ENCODE measurements at regions not wholly inside any gene's neighbourhood (a gene's known extent, or its start where the extent isn't known, plus 50 kb on each side); places are given as distances from the start of the nearest gene placed in this dataset.

DNA sequence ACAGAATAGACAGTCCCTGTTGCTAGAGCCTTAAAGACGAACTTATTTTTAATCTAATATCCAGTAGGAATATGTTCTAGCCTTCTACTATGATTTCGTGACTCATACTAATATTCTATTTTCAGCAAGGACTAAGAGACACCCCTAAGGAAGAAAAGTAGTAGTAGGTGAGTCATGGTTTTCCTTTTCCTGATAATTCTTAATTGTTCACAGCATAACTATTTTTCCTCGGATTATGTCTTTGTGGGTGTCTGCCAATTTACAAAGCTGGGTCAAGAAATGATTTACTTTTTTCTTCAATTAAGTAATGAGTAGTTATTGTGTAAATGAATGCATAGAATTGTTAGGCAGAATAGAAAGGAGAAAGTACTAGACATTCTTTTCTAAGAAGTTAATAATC is 292.2 kb downstream of the TOX3 start:
- Histone ChIP-seq H3K27ac (ENCODE audit: low read depth, low read length) (no peak overlapping the region), H3K9me3 (ENCODE audit: control insufficient read depth in 1 of 2, insufficient read depth in 1 of 2, low read depth in 1 of 2, low read length in 2 of 2) (peaks cover 0 to 3% of the 10 kb centered on the region in 2 experiments; a peak in 1 of 4 replicates), H3K9me2 (ENCODE audit: insufficient read depth) (no peaks in the 10 kb centered on the region), H4K20me1 (ENCODE audit: insufficient read depth) (no peaks in the 10 kb centered on the region), H3K4me2 (ENCODE audit: low read length) (no peak overlapping the region), H3K36me3 (ENCODE audit: control insufficient read depth in 1 of 2, insufficient read depth in 2 of 2, low read length in 2 of 2) (no peaks in the 10 kb centered on the region), H3K4me1 (ENCODE audit: control insufficient read depth in 1 of 2, insufficient read depth in 2 of 2, low read length in 2 of 2) (no peaks in the 10 kb centered on the region), H3K27me3 (ENCODE audit: insufficient read depth, low read length) (no peaks in the 10 kb centered on the region), H3K4me3 (replicated peaks in 1 of 2; ENCODE audit: low read depth in 1 of 2, low read length in 2 of 2) (no peak overlapping the region), H2AFZ (ENCODE audit: low read depth, low read length, poor library complexity, severe bottlenecking) (no peak overlapping the region), H3K9ac (ENCODE audit: low read length) (no peak overlapping the region), H3K79me2 (ENCODE audit: insufficient read depth, low read length) (no peaks in the 10 kb centered on the region)
- TF ChIP-seq EZH2 (IDR thresholded peaks at IDR 0.05), result no peak
- TF ChIP-seq POLR2AphosphoS5 (IDR thresholded peaks at IDR 0.05; ENCODE audit: low read depth, low read length), result no peak
- TF ChIP-seq, protein P1, sequence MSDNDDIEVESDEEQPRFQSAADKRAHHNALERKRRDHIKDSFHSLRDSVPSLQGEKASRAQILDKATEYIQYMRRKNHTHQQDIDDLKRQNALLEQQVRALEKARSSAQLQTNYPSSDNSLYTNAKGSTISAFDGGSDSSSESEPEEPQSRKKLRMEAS (IDR thresholded peaks at IDR 0.05), result no peak
- TF ChIP-seq CEBPB (IDR thresholded peaks at IDR 0.05; ENCODE audit: low read depth), result no peak
- TF ChIP-seq, protein P2, sequence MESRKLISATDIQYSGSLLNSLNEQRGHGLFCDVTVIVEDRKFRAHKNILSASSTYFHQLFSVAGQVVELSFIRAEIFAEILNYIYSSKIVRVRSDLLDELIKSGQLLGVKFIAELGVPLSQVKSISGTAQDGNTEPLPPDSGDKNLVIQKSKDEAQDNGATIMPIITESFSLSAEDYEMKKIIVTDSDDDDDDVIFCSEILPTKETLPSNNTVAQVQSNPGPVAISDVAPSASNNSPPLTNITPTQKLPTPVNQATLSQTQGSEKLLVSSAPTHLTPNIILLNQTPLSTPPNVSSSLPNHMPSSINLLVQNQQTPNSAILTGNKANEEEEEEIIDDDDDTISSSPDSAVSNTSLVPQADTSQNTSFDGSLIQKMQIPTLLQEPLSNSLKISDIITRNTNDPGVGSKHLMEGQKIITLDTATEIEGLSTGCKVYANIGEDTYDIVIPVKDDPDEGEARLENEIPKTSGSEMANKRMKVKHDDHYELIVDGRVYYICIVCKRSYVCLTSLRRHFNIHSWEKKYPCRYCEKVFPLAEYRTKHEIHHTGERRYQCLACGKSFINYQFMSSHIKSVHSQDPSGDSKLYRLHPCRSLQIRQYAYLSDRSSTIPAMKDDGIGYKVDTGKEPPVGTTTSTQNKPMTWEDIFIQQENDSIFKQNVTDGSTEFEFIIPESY (IDR thresholded peaks at IDR 0.05; ENCODE audit: extremely low read depth, insufficient replicate concordance, low read length), result no peak
- TF ChIP-seq JUND (IDR thresholded peaks at IDR 0.05), result no peak
- TF ChIP-seq, protein P3, sequence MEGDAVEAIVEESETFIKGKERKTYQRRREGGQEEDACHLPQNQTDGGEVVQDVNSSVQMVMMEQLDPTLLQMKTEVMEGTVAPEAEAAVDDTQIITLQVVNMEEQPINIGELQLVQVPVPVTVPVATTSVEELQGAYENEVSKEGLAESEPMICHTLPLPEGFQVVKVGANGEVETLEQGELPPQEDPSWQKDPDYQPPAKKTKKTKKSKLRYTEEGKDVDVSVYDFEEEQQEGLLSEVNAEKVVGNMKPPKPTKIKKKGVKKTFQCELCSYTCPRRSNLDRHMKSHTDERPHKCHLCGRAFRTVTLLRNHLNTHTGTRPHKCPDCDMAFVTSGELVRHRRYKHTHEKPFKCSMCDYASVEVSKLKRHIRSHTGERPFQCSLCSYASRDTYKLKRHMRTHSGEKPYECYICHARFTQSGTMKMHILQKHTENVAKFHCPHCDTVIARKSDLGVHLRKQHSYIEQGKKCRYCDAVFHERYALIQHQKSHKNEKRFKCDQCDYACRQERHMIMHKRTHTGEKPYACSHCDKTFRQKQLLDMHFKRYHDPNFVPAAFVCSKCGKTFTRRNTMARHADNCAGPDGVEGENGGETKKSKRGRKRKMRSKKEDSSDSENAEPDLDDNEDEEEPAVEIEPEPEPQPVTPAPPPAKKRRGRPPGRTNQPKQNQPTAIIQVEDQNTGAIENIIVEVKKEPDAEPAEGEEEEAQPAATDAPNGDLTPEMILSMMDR (IDR thresholded peaks at IDR 0.05 in 2 of 3, conservative IDR thresholded peaks at IDR 0.05 in 1 of 3; ENCODE audit: borderline replicate concordance in 1 of 3, insufficient read depth in 1 of 3, low read depth in 2 of 3, low read length in 2 of 3), result no peak
- TF ChIP-seq FOSL1 (IDR thresholded peaks at IDR 0.05; ENCODE audit: low read depth), result no peak
- no peak for TF ChIP-seq TCF7L2 (IDR thresholded peaks at IDR 0.05; ENCODE audit: borderline replicate concordance, extremely low read depth, insufficient read depth, insufficient read length)
- no peak for TF ChIP-seq SRF (IDR thresholded peaks at IDR 0.05; ENCODE audit: low read depth)
- TF ChIP-seq CBX3 (IDR thresholded peaks at IDR 0.05; ENCODE audit: low read depth), result no peak
- TF ChIP-seq POLR2A (IDR thresholded peaks at IDR 0.05; ENCODE audit: borderline replicate concordance, extremely low read depth, insufficient read depth, insufficient read length), result no peak
- no peak for TF ChIP-seq SP1 (IDR thresholded peaks at IDR 0.05; ENCODE audit: low read depth)
- no peak for TF ChIP-seq RAD21 (IDR thresholded peaks at IDR 0.05; ENCODE audit: low read depth)
- no peak for TF ChIP-seq ZNF274 (IDR thresholded peaks at IDR 0.05; ENCODE audit: low read depth, low read length)
- no peak for TF ChIP-seq ELF1 (IDR thresholded peaks at IDR 0.05; ENCODE audit: borderline replicate concordance, low read depth)
- TF ChIP-seq SIN3A (IDR thresholded peaks at IDR 0.05; ENCODE audit: low read depth), result no peak
- TF ChIP-seq, protein P4, sequence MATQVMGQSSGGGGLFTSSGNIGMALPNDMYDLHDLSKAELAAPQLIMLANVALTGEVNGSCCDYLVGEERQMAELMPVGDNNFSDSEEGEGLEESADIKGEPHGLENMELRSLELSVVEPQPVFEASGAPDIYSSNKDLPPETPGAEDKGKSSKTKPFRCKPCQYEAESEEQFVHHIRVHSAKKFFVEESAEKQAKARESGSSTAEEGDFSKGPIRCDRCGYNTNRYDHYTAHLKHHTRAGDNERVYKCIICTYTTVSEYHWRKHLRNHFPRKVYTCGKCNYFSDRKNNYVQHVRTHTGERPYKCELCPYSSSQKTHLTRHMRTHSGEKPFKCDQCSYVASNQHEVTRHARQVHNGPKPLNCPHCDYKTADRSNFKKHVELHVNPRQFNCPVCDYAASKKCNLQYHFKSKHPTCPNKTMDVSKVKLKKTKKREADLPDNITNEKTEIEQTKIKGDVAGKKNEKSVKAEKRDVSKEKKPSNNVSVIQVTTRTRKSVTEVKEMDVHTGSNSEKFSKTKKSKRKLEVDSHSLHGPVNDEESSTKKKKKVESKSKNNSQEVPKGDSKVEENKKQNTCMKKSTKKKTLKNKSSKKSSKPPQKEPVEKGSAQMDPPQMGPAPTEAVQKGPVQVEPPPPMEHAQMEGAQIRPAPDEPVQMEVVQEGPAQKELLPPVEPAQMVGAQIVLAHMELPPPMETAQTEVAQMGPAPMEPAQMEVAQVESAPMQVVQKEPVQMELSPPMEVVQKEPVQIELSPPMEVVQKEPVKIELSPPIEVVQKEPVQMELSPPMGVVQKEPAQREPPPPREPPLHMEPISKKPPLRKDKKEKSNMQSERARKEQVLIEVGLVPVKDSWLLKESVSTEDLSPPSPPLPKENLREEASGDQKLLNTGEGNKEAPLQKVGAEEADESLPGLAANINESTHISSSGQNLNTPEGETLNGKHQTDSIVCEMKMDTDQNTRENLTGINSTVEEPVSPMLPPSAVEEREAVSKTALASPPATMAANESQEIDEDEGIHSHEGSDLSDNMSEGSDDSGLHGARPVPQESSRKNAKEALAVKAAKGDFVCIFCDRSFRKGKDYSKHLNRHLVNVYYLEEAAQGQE (IDR thresholded peaks at IDR 0.05; ENCODE audit: low read depth), result no peak
- TF ChIP-seq YY1 (IDR thresholded peaks at IDR 0.05; ENCODE audit: extremely low read depth, insufficient replicate concordance, low read depth, low read length), result no peak
- no TSS peak for BruUV-seq (replicated peaks)
- intact Hi-C loops (cut with micrococcal nuclease), result no loop called here
- no peak for DNase-seq (ENCODE audit: low read depth, low spot score)
- CTCF ChIA-PET, result no interaction called here
- POLR2A ChIA-PET, result no interaction called here
- no peak for ATAC-seq
- RAD21 ChIA-PET (ENCODE audit: low non-redundant PET in 1 of 2, low total read pairs in 2 of 2, uncharacterized antibody in 2 of 2, unreplicated experiment in 2 of 2), result no interaction called here
